Osteoblast (primary cell): ENCODE measurements at regions not wholly inside any gene's neighbourhood (a gene's known extent, or its start where the extent isn't known, plus 50 kb on each side); places are given as distances from the start of the nearest gene placed in this dataset. TPM values are rescaled to one million over a fixed set of nuclear protein-coding genes. Genes with fewer than 3 reads are reported as not detected.

Source experiments
- DNase-seq: peaks from one replicate; pipeline ENCODE4 v3.0.0; 2011; ENCODE audit warnings: low spot score, mixed read lengths; ENCODE audit not compliant: insufficient read length; ENCODE audit errors: missing footprints
- H2AFZ ChIP-seq: 2 replicates; pipeline ENCODE4 v1.6.0; 2011; ENCODE audit warnings: mild to moderate bottlenecking, low read length
- H3K27ac ChIP-seq: 2 replicates; pipeline ENCODE4 v1.5.1; 2011; ENCODE audit warnings: mild to moderate bottlenecking, low read depth, low read length, moderate library complexity
- H3K27me3 ChIP-seq: 2 replicates; pipeline ENCODE4 v1.6.0; 2012; ENCODE audit warnings: mild to moderate bottlenecking, control low read depth, inconsistent platforms, low read length, moderate library complexity; ENCODE audit not compliant: insufficient read depth
- H3K36me3 ChIP-seq: 2 replicates; pipeline ENCODE4 v1.5.1; 2011; ENCODE audit warnings: mild to moderate bottlenecking, low read length, control low read depth, moderate library complexity; ENCODE audit not compliant: insufficient read depth
- H3K4me1 ChIP-seq: 2 replicates; pipeline ENCODE4 v1.5.1; 2011; ENCODE audit warnings: mild to moderate bottlenecking, low read length, control low read depth, moderate library complexity; ENCODE audit not compliant: insufficient read depth
- H3K4me2 ChIP-seq: 2 replicates; pipeline ENCODE4 v1.6.0; 2011; ENCODE audit warnings: mild to moderate bottlenecking, low read length; ENCODE audit not compliant: insufficient read depth
- H3K4me3 ChIP-seq: fragments of 200-600 bp; sonication (generic); 3 replicates; pipeline ENCODE4 v1.5.1; 2012; ENCODE audit warnings: mild to moderate bottlenecking, low read length, inconsistent platforms; ENCODE audit not compliant: insufficient read depth
- H3K79me2 ChIP-seq: 2 replicates; pipeline ENCODE4 v1.6.0; 2012; ENCODE audit warnings: mild to moderate bottlenecking, low read length, control low read depth, inconsistent platforms; ENCODE audit not compliant: insufficient read depth
- H3K9me3 ChIP-seq: 2 replicates; pipeline ENCODE4 v1.5.1; 2011; ENCODE audit warnings: low read depth, low read length, control low read depth
- H4K20me1 ChIP-seq: 2 replicates; pipeline ENCODE4 v1.6.0; 2012; ENCODE audit warnings: mild to moderate bottlenecking, low read length, control low read depth; ENCODE audit not compliant: insufficient read depth
- small RNA-seq: library from RNA; depleted of rRNA; stranded (forward); fragments of <200 nt; gene quantifications from one replicate; pipeline ENCODE3, GENCODE V24; 2012
- TF ChIP-seq, protein P1 (sequence below): IDR thresholded peaks from 2 replicates; pipeline ENCODE4 v1.5.1; 2011; ENCODE audit warnings: mild to moderate bottlenecking, low read depth, low read length, moderate library complexity; ENCODE audit errors: extremely low read depth

DNA sequence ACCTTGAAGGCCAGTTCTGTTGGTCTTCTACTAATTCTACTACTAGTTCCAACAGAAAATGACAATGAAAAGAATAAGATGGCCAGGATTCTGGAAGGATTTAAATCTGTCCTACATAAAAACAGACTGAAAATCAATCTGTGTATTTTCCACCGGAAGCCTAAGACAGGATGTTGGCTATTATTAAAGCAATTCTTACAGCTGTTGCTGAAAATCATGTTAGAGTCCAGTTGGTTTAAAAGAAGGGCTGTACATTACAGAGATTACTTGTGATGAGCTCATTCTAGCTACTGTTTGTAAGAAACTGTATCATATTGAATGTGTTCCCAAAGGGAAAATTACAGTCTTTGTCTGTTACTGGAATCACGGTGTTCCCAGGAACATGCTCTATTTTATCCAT lies 54.8 kb upstream of the MAGEB16 start:
- peaks cover 3% of the 10 kb centered on the region for H3K9me3 ChIP-seq
- TF ChIP-seq, protein P1, sequence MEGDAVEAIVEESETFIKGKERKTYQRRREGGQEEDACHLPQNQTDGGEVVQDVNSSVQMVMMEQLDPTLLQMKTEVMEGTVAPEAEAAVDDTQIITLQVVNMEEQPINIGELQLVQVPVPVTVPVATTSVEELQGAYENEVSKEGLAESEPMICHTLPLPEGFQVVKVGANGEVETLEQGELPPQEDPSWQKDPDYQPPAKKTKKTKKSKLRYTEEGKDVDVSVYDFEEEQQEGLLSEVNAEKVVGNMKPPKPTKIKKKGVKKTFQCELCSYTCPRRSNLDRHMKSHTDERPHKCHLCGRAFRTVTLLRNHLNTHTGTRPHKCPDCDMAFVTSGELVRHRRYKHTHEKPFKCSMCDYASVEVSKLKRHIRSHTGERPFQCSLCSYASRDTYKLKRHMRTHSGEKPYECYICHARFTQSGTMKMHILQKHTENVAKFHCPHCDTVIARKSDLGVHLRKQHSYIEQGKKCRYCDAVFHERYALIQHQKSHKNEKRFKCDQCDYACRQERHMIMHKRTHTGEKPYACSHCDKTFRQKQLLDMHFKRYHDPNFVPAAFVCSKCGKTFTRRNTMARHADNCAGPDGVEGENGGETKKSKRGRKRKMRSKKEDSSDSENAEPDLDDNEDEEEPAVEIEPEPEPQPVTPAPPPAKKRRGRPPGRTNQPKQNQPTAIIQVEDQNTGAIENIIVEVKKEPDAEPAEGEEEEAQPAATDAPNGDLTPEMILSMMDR = no peak

More for the DNA sequence above, 54.8 kb upstream of the MAGEB16 start:
- no peak overlapping the region for H3K4me3 ChIP-seq
- no peak for DNase-seq
- H3K27me3 ChIP-seq = no peaks in the 10 kb centered on the region
- H3K79me2 ChIP-seq = no peaks in the 10 kb centered on the region
- no peaks in the 10 kb centered on the region for H3K36me3 ChIP-seq
- no peaks in the 10 kb centered on the region for H3K4me1 ChIP-seq
- no peak overlapping the region for H3K4me2 ChIP-seq
- H4K20me1 ChIP-seq = no peaks in the 10 kb centered on the region
- H3K27ac ChIP-seq = no peak overlapping the region
- no peak overlapping the region for H2AFZ ChIP-seq

Small RNA genes lying in the stretch of these regions (small RNA-seq; reads per million reads assigned to genes)
- gene RNU6-1087P = not detected
